H54 (cell line): ENCODE measurements at regions not wholly inside any gene's neighbourhood (a gene's known extent, or its start where the extent isn't known, plus 50 kb on each side); places are given as distances from the start of the nearest gene placed in this dataset.
"Not testable (repeated sequence)": the region's sequence is repeated elsewhere in the genome, so short reads cannot be mapped to it uniquely, and the experiment has no call there.

Experiments used
- DNase-seq: peaks from one replicate; pipeline ENCODE4 v3.0.0; 2011; ENCODE audit warnings: low spot score, mixed read lengths; ENCODE audit not compliant: insufficient read length
- FAIRE-seq: peaks from 3 replicates; lab custom pipeline; 2011; peaks lifted over from hg19 to GRCh38; lab: Jason Lieb, UNC
- POLR2A ChIP-seq: IDR thresholded peaks from 2 replicates; pipeline ENCODE4 v1.6.1; 2011; ENCODE audit warnings: low read depth, mild to moderate bottlenecking, low read length

DNA sequence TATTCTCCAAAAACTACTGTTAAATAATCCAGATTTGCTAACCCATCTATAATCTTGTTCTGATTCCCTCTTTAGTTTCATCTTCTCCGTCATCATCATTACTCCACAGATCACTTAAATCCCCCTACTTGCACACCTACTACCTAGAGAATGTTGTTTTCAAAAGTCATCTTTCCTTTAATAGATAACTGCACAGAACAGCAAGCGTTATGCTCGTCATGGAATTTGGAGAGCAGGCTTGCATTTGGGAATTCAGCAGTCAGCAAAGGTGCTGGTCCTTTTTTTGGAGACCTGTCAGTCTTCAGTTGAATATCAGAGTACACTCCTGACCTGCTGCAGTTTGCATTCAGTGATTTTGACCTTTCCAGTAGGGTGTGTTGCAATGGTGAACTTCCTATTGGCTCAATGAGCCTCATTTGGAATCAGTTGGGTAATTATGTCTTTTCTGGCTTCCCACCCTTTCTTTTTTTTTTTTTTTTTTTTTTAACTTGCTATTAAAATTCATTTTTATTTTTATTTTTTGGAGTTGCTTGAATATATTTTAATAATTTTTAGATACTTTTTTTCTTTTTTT is 110.6 kb downstream of the HNRNPLL start:
- TF ChIP-seq POLR2A = no peak
- DNase-seq = no peak
- FAIRE-seq = no peak

DNA sequence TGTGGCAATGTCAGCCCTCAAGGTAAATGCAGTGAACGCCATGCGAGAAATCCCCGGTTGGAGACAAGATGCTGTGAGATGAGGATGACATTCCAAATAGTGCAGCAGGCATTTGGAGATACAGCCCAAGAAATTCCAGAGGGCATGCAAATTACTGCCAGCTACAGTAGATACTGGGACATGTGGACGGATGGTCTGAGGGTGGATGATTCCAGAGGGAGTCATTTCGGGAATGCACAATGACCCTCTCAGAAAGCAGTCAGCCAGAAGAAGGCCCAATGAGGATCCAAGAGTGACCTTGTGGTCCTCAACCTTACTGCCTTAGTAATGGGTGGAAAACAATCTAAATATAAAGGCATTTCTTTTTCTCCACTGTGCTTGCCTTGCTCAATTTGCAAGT is 111.3 kb downstream of the HNRNPLL start:
- FAIRE-seq (no peak), DNase-seq (no peak)
- no peak for TF ChIP-seq POLR2A

- DNase-seq (no peak), FAIRE-seq (no peak)
- TF ChIP-seq POLR2A = no peak
These were observed 112.8 kb upstream of the ATL2 start for GRCh38 chr2:38489846-38490245.

- DNase-seq = no peak
- TF ChIP-seq POLR2A = no peak
- FAIRE-seq = no peak
These were observed 110.8 kb upstream of the ATL2 start for GRCh38 chr2:38487852-38488251.

DNA sequence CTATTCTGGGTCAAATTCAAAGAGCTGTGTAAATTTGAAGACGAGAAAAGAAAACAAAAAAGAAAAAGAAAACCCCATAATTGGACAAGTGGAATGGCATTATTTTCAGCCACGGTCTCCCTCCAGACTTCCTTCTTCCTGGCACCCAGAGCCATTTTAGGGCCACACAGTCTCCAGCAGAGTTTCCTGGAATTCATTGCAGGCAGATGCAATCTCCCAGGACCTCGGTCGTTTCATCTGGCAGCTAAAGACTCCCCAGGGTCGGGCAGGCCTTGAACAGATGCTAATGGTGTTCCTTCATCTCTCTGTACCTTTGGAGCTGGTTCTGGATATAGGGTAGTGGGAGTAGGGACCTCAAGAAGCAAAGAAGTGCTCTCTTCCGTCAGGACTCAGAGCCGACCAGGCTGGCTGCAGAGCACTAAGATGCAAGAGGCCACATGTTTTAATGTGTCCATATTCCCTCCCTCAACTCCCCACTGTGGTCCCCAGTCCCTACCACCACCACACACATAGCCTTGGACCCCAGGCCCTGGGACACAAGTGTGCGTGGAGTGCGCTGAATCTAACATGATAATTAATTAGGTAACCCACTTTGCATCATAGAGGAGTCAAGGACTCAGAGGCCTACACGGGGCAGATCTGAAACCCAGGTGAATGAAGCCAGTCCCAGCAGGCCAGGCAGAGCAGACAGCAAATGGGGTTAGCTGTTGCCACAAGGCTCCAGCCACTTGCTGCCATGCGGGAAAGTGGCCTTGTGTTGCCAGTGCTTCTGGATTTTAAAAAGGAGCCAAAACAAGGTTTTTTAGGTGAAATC is 109.3 kb upstream of the ATL2 start:
- no peak for TF ChIP-seq POLR2A
- FAIRE-seq (no peak), DNase-seq (no peak)

GRCh38 chr2:38485734-38486133 is 108.7 kb upstream of the ATL2 start:
- DNase-seq (no peak), FAIRE-seq (no peak)
- TF ChIP-seq POLR2A = no peak

DNA sequence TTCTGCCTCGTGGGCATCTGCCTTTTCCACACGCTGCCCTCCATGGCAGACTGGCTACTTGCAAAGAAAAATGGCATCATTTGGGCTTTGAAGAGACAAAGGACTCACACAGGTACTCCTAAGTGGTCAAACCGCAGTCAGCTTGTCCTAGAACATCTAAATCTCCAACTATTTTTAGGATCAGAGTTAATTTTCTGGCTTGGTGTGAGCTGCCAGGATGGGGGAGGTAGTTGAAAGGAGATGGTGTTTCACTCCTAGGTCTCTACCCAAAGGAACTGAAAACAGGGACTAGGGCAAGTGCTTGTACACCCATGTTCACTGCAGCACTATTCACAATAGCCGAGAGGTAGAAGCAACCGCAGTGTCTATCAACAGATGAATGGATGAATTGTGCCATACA is 107.9 kb upstream of the ATL2 start:
- no peak for TF ChIP-seq POLR2A
- FAIRE-seq (no peak), DNase-seq (no peak)

DNA sequence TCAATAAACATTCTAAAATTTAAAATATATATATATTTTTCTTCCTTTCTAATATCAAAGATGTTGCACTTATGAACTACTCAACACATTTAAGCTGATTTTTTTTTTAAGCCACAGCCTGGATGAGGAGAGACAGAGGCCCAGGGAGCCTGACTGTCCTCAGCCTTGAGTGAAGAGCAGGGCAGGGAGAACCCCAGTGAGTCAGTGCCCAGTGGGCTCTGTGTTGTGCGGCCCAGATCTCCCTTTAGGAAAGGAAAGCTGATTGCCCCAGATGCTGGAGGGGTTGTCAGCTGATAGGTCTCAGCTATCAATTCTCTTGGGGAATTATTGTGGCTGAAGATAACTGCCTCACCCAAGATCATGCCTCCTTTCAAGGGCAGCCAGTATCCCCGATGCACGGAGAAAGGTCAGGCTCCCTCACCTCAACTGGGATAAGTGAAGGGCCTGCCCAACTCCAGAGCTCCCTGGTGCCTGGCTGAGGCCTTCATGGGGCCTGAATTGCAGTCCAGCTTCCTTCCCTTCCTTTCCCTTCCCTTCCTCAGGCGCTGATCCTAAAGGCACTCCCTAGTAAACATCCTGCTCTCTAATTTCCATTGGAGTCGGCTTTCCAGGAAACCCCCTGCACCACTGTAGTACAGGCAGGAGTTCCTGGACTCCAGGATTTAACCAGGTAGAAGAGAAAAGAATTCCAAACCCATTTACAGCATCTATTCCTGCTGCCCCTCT is 106.9 kb upstream of the ATL2 start:
- DNase-seq (no peak), FAIRE-seq (no peak)
- TF ChIP-seq POLR2A = no peak

DNA sequence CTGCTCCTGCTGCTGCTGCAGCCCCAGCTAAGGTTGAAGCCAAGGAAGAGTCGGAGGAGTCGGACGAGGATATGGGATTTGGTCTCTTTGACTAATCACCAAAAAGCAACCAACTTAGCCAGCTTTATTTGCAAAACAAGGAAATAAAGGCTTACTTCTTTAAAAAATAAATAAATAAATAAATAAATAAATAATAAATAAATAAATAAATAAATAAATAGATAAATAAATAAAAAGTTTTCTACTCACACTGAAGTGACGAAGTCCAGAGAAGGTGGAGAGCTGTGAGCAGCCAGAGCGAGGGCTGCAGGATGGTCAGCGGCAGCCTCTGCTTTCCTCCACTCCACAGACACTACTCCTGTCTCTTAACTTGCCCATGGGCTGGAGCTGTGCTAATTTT is 105.6 kb upstream of the ATL2 start:
- not testable (repeated sequence) for DNase-seq, FAIRE-seq

DNA sequence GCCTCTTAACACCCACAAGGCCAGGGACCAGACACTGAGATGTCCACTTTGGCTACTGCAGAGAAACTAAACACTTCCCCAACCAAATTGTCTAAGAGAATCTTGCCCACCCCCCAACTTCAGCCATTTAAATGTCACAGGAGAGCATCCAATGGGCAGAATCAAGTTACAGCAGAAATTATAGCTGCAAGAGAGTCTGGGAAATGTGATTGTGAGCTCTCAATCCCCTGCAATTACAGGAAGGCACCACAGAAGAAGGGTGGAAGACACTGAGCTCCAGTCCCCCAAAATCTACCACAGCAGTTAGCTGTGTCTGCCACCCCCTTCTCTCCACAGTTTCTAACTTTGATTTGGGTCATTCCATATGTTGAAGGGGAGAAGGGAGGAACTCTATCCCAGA is 103.5 kb upstream of the ATL2 start:
- DNase-seq = no peak

GRCh38 chr2:38477006-38477405 is 99.9 kb upstream of the ATL2 start:
- TF ChIP-seq POLR2A = no peak
- no peak for DNase-seq
- no peak for FAIRE-seq

More for the DNA sequence above, 103.5 kb upstream of the ATL2 start:
- no peak for FAIRE-seq
- TF ChIP-seq POLR2A = no peak

GRCh38 chr2:38475567-38475881 is 98.5 kb upstream of the ATL2 start:
- no peak for FAIRE-seq
- no peak for TF ChIP-seq POLR2A
- no peak for DNase-seq

- no peak for FAIRE-seq
- DNase-seq = no peak
- TF ChIP-seq POLR2A = no peak
These were observed 97.9 kb upstream of the ATL2 start for GRCh38 chr2:38474715-38475566.

GRCh38 chr2:38474021-38474456 is 97.0 kb upstream of the ATL2 start:
- FAIRE-seq = no peak
- DNase-seq = no peak
- no peak for TF ChIP-seq POLR2A
